Retina (tissue), 1 donor: ENCODE measurements at regions not wholly inside any gene's neighbourhood (a gene's known extent, or its start where the extent isn't known, plus 50 kb on each side); places are given as distances from the start of the nearest gene placed in this dataset.
"Not testable (repeated sequence)": the region's sequence is repeated elsewhere in the genome, so short reads cannot be mapped to it uniquely, and the experiment has no call there.

Experiments
- DNase-seq: peaks from one replicate; pipeline ENCODE4 v3.0.0-alpha.2; 2016

- no peak for DNase-seq
Measured at GRCh38 chr7:79952399-79952798, 182.2 kb upstream of the GNAI1 start.

GRCh38 chr7:79951415-79951814 lies 183.2 kb upstream of the GNAI1 start:
- no peak for DNase-seq

- DNase-seq, result no peak
Measured at GRCh38 chr7:79949778-79950177, 184.9 kb upstream of the GNAI1 start.

- DNase-seq, result no peak
Measured at GRCh38 chr7:79936281-79936983, 198.2 kb upstream of the GNAI1 start.

- no peak for DNase-seq
Measured at GRCh38 chr7:79934727-79935126, 199.9 kb upstream of the GNAI1 start.

GRCh38 chr7:79933144-79933543 lies 201.5 kb upstream of the GNAI1 start:
- DNase-seq, result no peak

- DNase-seq, result no peak
Measured at GRCh38 chr7:79930604-79931003, 204.0 kb upstream of the GNAI1 start.

GRCh38 chr7:79927116-79927515 lies 207.5 kb upstream of the GNAI1 start:
- DNase-seq, result no peak

GRCh38 chr7:79923953-79924352 lies 210.7 kb upstream of the GNAI1 start:
- DNase-seq, result no peak

GRCh38 chr7:79922894-79923293 lies 211.7 kb upstream of the GNAI1 start:
- no peak for DNase-seq

GRCh38 chr7:79921976-79922375 lies 212.7 kb upstream of the GNAI1 start:
- no peak for DNase-seq

GRCh38 chr7:79918632-79919031 lies 216.0 kb upstream of the GNAI1 start:
- DNase-seq, result not testable (repeated sequence)

GRCh38 chr7:79915346-79915745 lies 219.3 kb upstream of the GNAI1 start:
- DNase-seq, result not testable (repeated sequence)

- DNase-seq, result no peak
Measured at GRCh38 chr7:79912213-79912633, 222.4 kb upstream of the GNAI1 start.

GRCh38 chr7:79911420-79911819 lies 223.2 kb upstream of the GNAI1 start:
- DNase-seq, result no peak

- no peak for DNase-seq
Measured at GRCh38 chr7:79909176-79909575, 225.5 kb upstream of the GNAI1 start.

- DNase-seq, result no peak
Measured at GRCh38 chr7:79897166-79897565, 237.5 kb upstream of the GNAI1 start.

- no peak for DNase-seq
Measured at GRCh38 chr7:79893991-79894390, 240.6 kb upstream of the GNAI1 start.

- DNase-seq, result no peak
Measured at GRCh38 chr7:79882922-79883321, 251.7 kb upstream of the GNAI1 start.

- DNase-seq, result peak; percentile 28
Measured at GRCh38 chr7:79880312-79880711, 254.3 kb upstream of the GNAI1 start.

- DNase-seq, result no peak
Measured at GRCh38 chr7:79877874-79878465, 256.7 kb upstream of the GNAI1 start.

GRCh38 chr7:79876848-79877252 lies 257.8 kb upstream of the GNAI1 start:
- DNase-seq, result no peak

GRCh38 chr7:79874797-79875196 lies 259.8 kb upstream of the GNAI1 start:
- DNase-seq, result no peak

- no peak for DNase-seq
Measured at GRCh38 chr7:79872176-79872575, 262.5 kb upstream of the GNAI1 start.

GRCh38 chr7:79868010-79868409 lies 266.6 kb upstream of the GNAI1 start:
- no peak for DNase-seq
